Renal cortex interstitium (tissue), 11 donors: ENCODE measurements at regions not wholly inside any gene's neighbourhood (a gene's known extent, or its start where the extent isn't known, plus 50 kb on each side); places are given as distances from the start of the nearest gene placed in this dataset.

ENCODE experiments used
- DNase-seq, 11 donors: peaks; one replicate each; pipeline ENCODE4 v3.0.0-alpha.2; 2013; ENCODE audit warnings: low read depth in 9 of 11, low spot score in 4 of 11; ENCODE audit errors: extremely low read depth in 1 of 11

DNA sequence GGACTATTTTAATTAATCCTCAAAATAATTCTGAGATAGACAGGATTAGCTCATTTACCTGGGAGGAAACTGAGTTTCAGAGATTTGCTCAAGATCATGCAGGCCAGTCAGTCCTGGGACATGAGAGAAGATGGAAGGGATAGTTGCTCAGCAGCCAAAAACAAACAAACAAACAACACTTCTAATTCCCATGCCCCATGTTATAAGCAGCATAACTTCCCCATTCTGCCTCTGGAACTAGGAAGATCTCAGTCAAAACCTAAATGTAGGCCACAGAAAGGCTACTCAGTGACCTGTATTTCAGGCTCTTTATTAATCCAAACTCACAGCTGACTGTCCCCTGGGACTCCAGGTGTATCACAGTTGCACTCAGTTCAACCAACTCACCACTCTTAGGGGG lies 489.2 kb upstream of the NBEA start:
- DNase-seq = no peak

DNA sequence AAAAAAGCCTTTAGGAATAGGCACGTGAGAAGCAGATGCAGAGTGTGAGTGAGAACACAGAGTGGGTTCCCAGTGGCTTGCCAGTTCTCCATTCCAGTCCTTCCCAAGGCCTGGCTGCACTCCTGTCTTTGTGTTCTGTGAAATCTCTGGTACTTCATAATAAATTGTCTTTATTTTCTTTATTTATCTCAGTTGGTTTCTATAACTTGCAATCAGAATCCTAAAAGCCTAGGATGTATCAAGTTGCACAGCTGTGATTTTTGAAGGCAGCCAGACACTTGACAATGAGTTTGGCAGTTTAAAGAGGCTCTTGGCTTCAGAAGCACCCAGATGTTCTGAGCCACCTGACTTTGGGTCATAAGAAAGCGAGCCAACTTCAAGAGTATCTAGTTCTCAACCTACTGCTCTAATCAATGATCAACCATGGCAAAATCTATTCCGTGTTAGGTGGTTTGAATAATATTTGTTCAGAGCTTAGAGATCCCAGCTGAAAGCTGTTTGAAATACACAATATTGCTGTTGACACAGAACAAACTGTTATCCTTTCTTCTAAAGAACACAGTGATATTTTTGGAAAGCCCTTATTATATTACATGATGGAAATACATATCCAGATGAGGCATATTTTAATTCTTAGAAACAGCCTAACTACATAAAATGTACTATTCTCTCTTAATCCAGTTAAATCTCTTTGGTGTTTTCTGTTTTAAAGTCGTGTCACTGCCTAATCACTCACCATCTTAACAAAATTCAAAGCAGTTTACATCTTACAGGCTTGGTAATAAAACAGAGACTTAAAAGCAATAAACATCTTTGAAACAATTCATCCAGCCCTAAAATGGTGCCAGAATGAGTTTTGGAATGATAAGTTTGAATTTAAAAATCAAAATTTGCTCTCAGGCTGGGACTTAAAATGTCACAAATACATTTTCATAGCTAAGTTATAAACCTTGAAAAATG lies 483.0 kb upstream of the NBEA start:
- DNase-seq = peak in 7 of 11 donors; percentile 3 to 50 (median 21)

DNA sequence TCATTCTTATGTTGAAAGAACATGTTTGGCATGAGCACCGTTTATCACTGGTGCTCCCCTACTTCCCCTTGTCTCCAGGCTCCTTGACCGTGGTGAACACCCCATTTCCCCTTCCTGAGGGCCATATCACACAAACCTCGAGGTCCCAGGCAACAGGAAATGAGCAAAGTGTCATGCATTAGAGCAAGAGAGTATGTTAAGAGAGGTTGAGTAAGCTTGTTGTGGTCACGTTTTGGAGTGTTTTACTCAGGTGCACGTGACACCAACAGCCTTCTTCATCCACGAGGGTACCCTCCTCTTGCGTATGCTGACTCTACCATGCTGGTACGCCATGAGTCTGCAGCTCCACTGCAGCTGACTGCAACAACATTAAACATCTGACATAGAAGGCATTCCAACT lies 482.2 kb upstream of the NBEA start:
- no peak for DNase-seq

DNA sequence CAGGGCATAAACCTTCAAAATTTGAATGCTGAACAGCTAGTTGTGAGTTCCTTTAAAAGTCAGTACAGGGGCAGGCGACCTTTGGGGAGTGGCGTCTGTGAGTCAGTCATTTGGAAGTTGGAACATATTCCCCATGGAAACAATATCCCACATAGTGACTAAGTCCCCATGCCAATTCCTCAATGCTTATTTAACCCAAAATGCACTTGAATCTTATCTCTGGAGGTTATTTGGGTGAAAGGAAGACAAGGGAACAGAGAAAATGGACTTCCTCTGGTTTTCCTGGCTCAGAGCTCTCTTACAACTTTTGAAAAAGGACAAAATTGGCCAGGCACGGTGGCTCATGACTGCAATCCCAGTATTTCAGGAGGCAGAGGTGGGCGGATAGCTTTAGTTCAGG lies 479.2 kb upstream of the NBEA start:
- no peak for DNase-seq

DNA sequence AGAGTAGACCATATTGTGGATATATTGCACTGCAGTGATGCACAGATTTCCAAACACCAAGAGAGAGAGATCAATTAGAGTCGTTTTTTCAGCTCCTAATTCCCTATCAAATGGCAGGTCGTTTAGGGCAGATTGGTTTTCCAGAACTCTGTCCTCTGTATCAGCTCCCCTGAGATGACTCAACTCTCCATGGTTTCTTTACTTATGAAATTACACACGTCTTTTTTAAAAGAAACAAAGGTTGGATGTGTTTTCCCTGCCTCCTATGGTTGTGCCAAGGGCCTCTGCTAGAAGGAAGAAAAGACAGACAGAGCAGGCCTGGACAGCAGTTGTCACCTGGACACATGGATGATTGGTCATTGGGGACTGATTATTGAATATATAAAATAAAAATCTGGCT lies 478.1 kb upstream of the NBEA start:
- DNase-seq = no peak

DNA sequence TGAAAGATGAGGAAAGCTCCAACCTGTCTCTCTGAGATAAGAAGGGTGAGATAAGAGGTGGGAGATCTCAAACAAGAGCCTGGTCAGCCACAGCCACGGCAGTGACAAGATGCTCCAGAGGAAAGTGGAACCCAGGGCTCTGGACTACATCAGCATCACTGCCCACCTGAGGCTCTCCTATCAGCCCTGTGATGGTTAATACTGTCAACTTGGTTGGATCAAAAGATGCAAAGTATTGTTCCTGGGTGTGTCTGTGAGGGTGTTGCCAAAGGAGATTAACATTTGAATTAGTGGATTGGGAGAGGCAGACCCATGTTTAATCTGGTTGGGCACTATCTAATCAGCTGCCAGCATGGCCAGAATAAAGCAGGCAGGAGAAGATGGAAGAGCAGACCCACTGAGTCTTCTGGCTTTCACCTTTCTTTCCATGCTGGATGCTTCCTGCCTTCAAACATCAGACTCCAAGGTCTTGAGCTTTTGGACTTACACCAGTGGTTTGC lies 476.6 kb upstream of the NBEA start:
- DNase-seq = no peak

DNA sequence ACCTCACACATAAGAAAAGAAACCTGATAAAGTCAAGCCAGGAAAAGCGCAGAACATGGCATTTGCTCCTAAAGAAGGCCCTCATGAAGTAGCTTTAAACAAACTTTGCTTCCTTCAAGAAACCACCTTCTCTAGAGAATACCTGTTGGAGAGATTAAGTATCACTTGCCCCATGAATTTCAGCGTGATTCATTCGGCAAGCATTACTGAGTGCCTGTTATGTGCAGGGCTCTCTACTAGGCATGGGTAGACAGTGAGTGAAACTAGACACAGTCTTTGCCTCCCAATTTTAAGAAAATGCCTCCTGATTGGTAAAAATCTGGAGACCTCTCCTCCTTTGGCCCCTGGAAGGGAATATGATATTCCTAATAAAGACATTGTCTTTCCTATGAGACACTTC lies 475.8 kb upstream of the NBEA start:
- DNase-seq = no peak

DNA sequence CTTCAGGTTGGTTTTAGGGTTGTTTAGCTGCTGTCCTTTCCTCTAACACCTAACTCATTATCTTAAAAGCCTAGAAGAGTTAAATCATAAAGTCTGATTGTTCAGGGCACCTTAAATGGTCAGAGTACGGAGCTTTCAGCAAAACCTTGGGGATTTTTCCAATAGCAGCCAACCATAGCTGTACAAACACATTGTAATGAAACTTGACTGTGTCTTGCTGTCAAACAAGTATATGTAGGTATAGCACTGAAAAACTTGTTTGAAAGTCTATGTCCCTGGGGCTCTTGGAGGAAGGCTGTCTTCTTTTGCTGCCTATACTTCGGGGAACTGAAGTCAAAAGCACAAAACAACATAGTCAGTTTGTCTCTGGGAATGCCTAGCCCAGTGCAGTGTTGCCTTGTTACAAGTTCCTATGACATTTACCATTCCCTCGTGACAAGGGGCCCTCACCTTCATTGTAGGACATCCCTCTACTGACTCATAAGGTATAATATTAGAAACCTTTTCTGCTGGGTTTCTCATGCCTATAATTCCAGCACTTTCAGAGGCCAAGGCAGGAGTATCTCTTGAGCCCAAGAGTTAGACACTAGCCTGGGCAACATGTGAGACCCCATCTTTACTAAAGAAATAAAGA lies 474.5 kb upstream of the NBEA start:
- DNase-seq = no peak

DNA sequence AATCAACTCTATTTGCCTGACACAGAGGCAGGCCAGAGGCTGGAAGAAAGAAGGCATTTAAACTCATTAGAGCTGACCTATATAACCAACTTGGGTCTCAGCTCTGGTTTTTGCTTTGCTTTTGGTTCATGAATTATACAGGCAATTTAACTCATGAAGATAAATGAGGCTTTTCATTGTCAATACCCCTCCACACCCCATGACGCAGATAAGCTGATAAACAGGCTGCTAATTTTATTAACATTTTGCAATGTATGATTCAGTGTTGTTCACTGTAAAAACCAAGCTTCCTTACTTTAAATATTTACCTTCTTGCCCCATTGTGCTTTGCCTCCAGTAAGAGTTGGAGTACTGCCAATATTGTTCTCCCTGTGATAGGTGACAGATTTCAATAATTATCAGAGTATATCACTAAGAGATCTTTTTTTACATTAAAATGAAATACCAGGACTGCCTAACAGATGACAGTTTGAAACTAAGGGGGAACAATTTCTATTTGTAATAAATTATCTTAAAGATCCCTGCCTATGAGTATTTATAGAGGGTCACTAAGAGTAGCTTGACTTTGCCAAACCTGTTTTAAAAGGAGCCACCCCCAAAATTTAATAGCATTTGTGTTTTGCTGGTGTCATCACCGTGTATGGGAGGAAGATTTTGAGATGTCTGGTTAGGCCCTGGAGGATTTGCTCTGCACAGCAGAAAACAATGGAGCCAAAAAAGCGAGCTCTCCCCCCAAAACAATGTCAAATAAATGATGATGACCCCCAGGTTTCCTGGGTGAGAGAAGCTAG lies 472.7 kb upstream of the NBEA start:
- DNase-seq = no peak

DNA sequence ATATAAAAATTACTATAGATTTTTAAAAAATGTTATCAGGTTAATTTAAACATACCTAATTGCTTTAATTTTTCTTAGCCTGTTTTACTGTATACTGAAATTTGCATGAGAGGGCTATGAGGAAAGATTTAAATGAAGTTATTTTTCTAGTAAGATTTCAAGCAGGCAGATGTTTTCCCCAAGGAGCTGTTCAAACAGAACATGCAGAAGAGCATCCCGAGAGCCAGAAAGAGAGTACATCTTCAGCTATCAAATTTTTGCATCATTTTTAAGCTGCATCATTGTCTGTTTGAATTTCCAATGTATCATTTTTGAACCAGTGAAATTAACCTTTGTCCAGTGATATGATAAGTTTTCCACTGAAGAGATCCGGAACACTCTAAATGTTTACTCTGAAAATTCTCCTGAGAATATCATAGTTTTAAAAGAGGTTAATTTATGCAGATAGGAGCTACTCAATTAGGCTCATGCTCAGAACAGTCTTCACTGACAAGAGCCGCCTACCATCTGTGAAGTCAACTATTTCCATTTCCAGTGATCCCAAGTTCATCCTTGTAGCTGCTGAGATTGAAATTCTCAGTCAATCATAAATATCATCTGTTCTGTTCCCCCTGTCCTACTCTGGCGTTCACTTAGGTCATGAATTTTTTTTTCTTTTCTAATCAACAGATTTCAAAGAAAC lies 467.7 kb upstream of the NBEA start:
- no peak for DNase-seq

DNA sequence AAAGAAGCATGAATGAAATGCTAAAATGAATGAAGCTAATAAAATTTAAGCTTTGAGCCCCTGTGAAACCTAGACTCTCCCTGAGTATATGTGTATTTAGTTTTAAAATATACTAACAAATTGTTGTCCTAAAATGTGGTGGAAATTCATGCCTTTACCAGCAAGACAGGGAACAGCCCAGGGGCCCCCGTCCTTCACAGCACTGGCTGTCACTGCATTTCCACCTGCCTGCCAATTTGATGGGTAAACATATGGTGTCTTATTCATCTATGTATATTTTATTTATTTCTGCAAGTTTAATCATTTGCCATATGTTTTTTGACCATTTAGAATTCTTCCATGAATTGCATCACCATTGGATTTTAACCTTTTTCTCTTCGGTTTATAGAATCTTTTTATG lies 463.7 kb upstream of the NBEA start:
- DNase-seq = no peak

DNA sequence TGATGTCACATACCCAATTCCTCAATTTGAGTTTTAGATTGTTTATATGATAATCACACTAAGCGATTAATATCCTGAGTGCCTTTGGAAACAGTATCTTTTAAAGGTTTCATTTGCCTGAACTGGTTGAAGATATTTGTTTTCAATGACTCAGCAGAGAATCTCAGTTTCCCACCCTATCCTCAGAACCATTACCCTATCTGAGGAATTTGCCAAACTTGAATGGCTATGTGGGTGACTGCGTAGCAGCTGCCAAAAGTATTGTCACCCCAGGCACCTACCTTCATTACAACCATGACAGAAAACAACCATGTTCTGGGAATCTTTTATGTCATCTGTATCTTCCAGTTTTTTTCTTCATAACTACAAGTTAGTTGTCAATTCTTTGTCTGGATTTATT lies 440.1 kb upstream of the NBEA start:
- DNase-seq = no peak

DNA sequence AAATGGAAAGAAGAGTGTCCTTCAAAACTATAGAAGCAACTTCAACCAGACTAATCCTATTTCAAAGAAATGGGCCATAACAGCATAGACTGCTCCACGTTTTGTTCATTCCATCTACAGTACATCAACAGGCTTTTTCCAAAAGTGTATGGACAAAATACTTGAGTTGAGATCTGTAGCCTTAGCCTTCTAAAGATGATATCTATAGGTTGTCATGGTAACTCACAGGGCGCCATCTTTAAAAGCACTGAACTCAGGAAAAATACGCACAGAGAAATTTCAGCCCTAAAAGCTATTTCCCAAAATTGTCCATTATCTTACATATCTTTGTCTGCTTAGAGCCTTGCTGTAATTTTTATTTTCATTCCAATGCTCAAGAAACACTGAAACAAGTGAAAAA lies 439.4 kb upstream of the NBEA start:
- no peak for DNase-seq

DNA sequence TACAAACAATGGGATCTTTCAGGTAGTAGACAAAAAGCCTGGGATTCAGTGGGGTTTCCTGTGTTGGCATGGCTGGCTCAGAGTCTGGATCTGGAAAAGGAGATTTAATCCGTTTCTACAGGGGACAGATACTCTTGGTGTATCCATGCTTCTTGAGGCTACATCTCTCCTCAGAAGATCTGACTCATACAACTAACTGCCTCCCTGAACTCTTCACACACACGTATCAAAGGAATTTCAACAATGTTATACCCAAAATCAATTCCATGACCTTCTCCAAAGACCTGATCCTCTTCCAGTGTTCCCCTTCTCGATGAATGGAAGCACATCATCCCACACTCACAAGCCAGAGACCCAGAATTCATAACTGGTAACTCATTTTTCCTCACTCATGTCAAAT lies 435.3 kb upstream of the NBEA start:
- DNase-seq = no peak

DNA sequence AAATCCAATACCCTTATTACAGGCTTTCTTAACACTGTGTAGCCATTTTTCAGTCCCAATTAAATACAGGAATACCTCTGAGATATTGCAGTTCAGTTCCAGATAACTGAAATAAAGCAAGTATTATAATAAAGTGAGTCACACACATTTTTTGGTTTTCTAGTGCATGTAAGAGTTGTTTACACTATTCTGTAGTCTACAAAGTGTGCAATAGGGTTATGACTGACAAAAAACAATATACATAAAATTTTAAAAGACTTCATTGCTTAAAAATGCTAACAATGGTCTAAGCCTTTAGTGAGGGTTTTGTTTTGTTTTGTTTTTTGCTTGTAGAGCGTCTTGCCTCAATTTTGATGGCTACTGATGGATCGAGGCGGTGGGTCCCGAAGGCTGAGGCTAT lies 434.4 kb upstream of the NBEA start:
- no peak for DNase-seq

DNA sequence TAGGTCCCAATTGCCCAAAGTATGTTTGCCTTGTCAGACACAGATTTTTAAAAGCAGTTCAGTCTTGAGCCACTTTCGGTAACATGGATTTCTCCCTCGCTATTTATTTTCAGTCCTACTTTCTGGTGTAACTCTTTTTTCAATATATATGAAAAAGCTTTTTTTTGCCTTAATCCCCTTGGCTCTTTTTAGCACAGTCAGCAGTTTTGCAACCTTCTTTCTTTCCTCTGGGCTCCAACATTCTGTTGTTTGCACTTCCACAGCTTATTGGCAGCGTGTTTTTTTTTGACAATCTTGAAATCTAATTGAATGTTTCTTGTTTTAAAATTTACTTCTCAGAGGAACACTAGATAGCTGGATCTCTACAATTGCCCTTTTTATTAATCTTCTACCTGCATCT lies 429.3 kb upstream of the NBEA start:
- no peak for DNase-seq

DNA sequence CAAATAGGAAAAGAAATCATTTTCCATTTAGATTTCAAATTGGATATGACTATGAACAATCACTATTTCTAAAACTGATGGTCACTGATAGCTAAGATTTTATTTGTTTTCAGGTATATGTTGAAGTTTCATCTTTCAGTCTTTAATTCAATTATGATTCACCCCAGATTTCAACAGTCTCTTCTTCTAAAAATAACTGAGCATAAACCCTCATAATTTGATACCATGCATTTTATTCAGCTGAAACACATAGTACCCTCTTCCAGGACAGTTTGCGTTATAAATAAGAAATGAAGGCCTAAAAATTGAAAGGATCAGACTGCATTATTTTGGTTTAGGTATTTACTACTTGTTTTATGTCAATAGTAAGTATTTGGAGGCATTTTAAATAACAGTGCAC lies 428.5 kb upstream of the NBEA start:
- DNase-seq = no peak

DNA sequence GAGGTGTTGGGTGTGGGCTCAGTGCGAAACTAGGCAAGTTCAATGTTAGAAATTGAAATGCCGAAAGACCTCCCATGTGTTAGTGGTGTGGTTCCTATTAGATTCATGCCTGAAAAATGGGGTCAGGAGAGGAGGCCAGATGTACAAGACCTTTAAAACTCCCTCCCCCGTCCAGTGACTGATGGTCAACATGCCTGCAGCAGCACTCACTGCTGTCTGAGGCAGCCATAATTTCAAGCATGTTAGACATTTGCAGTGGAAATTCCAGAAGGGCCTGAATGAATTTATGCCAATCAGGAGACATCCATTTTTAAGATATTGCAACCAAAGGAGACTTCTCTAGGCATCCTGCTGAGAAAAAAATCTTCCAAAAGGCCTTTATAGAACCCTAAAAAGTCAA lies 426.9 kb upstream of the NBEA start:
- DNase-seq = no peak

DNA sequence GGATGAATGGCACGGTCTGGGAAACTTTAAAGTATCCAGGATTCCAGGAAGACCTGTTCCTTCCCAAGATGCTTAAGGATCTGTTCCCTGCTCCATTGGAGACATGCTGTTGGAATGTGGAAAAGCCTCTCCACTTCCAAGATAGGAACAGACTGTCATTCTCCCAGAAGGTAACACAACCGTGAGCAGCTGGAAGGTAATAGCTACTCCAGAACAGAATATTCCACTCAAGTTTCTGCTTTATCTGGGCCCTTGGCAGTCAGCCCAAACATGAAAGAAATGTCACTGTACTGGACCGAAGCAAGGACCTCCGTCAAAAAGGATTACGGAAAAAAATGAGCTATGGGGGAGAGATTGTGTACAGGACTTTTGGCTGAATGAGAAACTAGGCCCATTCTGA lies 420.9 kb upstream of the NBEA start:
- no peak for DNase-seq
